ENCODE measurements at regions not wholly inside any gene's neighbourhood (a gene's known extent, or its start where the extent isn't known, plus 50 kb on each side); places are given as distances from the start of the nearest gene placed in this dataset.

DNA sequence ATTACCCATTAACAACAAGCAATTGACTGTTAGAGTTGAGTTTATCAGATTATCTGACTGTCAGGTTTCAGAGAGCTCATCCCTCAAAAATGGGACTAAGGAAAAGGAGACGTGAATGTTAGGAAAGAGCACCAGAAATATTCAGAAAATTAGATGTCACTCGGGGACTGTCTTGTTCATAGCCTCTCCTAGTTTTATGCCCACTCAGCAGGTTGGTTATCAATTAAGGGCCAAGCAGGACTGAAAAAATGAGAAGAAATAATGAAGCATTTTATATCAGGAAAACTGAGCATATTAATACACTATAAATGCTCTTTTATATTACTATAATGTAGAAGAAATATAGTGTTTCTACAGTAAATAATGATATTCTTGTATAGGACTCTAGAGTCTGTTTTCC is 188.1 kb upstream of the NRXN1 start:
- TF ChIP-seq, protein P1, sequence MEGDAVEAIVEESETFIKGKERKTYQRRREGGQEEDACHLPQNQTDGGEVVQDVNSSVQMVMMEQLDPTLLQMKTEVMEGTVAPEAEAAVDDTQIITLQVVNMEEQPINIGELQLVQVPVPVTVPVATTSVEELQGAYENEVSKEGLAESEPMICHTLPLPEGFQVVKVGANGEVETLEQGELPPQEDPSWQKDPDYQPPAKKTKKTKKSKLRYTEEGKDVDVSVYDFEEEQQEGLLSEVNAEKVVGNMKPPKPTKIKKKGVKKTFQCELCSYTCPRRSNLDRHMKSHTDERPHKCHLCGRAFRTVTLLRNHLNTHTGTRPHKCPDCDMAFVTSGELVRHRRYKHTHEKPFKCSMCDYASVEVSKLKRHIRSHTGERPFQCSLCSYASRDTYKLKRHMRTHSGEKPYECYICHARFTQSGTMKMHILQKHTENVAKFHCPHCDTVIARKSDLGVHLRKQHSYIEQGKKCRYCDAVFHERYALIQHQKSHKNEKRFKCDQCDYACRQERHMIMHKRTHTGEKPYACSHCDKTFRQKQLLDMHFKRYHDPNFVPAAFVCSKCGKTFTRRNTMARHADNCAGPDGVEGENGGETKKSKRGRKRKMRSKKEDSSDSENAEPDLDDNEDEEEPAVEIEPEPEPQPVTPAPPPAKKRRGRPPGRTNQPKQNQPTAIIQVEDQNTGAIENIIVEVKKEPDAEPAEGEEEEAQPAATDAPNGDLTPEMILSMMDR (conservative IDR thresholded peaks at IDR 0.05; ENCODE audit: low read depth in 2 of 2): no peak
- TF ChIP-seq POLR2AphosphoS5 (IDR thresholded peaks at IDR 0.05; ENCODE audit: low read depth): no peak
- TF ChIP-seq CREB1 (CRISPR knock-in tag; IDR thresholded peaks at IDR 0.05; ENCODE audit: low read depth): no peak
- no peak for TF ChIP-seq EZH2 (IDR thresholded peaks at IDR 0.05; ENCODE audit: low read depth, unreplicated experiment)
- no peak for TF ChIP-seq EZH2phosphoT487 (IDR thresholded peaks at IDR 0.05; ENCODE audit: unreplicated experiment)
- TF ChIP-seq ETS1 (IDR thresholded peaks at IDR 0.05): no peak

All from GM23338 (cell line).